AG09309 (cell line): ENCODE measurements at regions not wholly inside any gene's neighbourhood (a gene's known extent, or its start where the extent isn't known, plus 50 kb on each side); places are given as distances from the start of the nearest gene placed in this dataset.

ENCODE experiments used
- DNase-seq: peaks from one replicate; pipeline ENCODE4 v3.0.0-alpha.2; 2010; ENCODE audit warnings: low read depth
- H3K4me3 ChIP-seq: 2 replicates; pipeline ENCODE4 v1.5.1; 2011; ENCODE audit warnings: mild to moderate bottlenecking, low read depth, low read length, moderate library complexity; ENCODE audit not compliant: control insufficient read depth
- TF ChIP-seq, protein P1 (sequence below): IDR thresholded peaks from 2 replicates; pipeline ENCODE4 v1.5.1; 2011; ENCODE audit warnings: mild to moderate bottlenecking, low read depth, low read length, inconsistent platforms; ENCODE audit not compliant: insufficient read depth, control insufficient read depth; ENCODE audit errors: missing control alignments

DNA sequence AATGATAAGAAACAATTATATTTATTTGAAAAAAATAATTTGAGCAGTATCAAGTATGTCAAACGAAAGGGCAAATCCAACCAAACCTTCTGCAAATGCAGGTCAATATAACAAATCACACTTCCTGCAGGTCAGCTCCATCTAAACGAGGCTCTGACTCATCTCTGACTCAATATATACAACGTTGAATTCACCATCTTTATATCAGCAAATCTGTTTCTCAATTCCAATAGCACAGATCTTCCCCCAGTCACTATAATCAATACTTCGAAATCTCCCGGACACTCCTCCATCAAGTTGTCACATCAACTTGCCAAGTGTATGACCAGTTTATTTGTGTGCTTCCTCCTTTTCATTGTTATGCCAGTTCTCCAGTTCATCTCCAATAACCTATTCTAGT, 388.9 kb downstream of the ZEB2 start:
- TF ChIP-seq, protein P1, sequence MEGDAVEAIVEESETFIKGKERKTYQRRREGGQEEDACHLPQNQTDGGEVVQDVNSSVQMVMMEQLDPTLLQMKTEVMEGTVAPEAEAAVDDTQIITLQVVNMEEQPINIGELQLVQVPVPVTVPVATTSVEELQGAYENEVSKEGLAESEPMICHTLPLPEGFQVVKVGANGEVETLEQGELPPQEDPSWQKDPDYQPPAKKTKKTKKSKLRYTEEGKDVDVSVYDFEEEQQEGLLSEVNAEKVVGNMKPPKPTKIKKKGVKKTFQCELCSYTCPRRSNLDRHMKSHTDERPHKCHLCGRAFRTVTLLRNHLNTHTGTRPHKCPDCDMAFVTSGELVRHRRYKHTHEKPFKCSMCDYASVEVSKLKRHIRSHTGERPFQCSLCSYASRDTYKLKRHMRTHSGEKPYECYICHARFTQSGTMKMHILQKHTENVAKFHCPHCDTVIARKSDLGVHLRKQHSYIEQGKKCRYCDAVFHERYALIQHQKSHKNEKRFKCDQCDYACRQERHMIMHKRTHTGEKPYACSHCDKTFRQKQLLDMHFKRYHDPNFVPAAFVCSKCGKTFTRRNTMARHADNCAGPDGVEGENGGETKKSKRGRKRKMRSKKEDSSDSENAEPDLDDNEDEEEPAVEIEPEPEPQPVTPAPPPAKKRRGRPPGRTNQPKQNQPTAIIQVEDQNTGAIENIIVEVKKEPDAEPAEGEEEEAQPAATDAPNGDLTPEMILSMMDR, result no peak
- no peak for DNase-seq
- H3K4me3 ChIP-seq, result no peak overlapping the region

DNA sequence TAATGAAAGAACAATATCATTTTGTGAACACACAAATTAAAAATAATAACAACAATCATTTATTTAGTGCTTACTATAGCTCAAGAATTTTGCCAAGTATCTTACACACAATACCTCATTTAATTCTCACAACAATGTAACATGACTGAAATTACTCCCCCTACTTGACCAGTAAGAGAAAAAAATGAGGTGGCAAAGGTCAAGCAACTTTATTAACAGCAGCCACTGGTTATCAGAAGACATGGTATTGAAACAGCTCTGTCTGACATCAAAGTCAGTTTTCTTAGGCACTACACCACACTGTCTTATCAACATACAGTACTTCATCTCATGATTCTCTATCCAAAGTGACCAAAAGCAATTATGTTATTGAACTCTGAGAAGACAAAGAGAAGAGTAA, 389.4 kb downstream of the ZEB2 start:
- TF ChIP-seq, protein P1, result no peak
- no peak for DNase-seq
- H3K4me3 ChIP-seq, result no peak overlapping the region

DNA sequence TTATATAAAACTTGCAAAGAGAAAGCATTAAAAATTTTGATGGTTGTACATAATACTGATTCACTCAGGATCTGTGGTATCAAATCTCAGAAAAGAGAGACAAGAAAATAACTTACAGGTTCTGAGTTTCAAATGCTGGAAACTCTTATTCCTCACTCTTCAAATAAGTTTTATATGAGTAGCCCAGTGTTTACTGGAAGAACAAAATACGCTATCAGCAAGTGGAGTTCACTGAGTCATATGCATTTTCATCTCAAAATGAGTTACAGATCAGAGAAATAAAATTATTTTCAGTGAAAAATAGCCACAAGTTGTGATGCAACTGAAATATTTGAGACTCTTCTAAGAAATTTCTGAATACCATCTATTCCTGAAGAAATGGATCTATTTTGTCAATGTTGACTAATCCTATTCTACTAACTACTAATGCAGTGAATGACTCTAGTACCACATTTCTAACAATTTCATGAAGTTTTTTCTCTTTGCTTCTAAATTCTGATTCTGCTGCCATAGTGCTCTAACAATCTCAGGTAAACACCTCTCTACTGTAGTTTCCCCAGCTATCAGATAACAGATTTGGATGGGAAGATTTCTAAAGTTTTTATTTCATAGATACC, 391.7 kb downstream of the ZEB2 start:
- TF ChIP-seq, protein P1, result no peak
- DNase-seq, result no peak
- no peak overlapping the region for H3K4me3 ChIP-seq

- TF ChIP-seq, protein P1, result no peak
- no peak overlapping the region for H3K4me3 ChIP-seq
- no peak for DNase-seq
Measured at GRCh38 chr2:144127693-144128092, 392.2 kb downstream of the ZEB2 start.

GRCh38 chr2:144126302-144126701, 393.6 kb downstream of the ZEB2 start:
- DNase-seq, result no peak
- H3K4me3 ChIP-seq, result no peak overlapping the region
- TF ChIP-seq, protein P1, result no peak

DNA sequence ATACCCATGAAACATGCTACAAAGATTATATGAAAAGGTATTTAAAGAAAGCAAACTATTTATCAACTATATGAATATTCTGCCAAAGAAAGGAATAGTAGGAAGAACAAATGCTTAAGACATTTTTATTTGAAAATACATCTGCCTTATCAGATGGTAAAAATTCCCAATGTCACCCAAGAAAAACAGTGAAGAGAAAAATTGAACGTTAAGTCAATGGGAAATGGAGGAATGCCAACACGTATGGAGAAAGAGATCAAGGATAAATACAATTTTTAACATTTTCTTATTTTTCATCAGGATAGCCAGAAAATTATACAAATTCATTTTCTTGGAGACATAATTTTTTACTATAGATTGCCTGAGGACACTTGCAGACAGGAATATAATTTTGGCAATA, 394.2 kb downstream of the ZEB2 start:
- no peak overlapping the region for H3K4me3 ChIP-seq
- TF ChIP-seq, protein P1, result no peak
- DNase-seq, result no peak

DNA sequence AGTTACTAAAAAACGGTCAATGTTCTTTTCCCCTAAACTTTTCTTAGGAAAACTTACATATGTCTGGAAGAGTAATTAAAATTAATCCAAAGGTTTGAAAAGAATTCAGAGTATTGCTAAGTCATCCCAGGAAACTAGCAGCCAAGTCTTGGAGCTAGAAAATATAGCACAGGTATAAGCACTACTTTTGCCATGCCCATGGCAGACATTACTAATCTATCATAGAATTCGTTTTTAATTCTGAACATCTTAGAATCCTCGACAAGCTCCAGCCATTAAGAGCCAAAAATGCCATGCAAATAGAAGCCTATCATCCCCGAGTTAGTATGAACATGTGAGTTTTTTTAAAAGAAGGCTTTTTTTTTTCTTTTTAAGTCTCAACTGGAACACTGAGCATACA, 395.0 kb downstream of the ZEB2 start:
- TF ChIP-seq, protein P1, result no peak
- no peak for DNase-seq
- H3K4me3 ChIP-seq, result no peak overlapping the region
